Right lobe of liver (tissue), 4 donors: ENCODE measurements at regions not wholly inside any gene's neighbourhood (a gene's known extent, or its start where the extent isn't known, plus 50 kb on each side); places are given as distances from the start of the nearest gene placed in this dataset.

Experiments
- POLR2A ChIP-seq: fragments of 450-650 bp; IDR thresholded peaks from one replicate; pipeline ENCODE4 v1.6.1; 2017; ENCODE audit warnings: antibody characterized with exemption, mild to moderate bottlenecking
- TF ChIP-seq, protein P1 (sequence below), 4 donors: fragments of 200-600 bp in 3 of 4; fragments of 450-650 bp in 1 of 4; IDR thresholded peaks; one replicate each; pipeline versions ENCODE4 v1.5.1 to v1.8.0; 2016 to 2022; ENCODE audit warnings: antibody characterized with exemption in 4 of 4, mild to moderate bottlenecking in 2 of 4
- donor health status: DM: no; HTN: no; CAD: no.
- donor health status: DM: no; HTN: no; CAD: no.
- donor health status: DM: no; HTN: yes; CAD: no.

DNA sequence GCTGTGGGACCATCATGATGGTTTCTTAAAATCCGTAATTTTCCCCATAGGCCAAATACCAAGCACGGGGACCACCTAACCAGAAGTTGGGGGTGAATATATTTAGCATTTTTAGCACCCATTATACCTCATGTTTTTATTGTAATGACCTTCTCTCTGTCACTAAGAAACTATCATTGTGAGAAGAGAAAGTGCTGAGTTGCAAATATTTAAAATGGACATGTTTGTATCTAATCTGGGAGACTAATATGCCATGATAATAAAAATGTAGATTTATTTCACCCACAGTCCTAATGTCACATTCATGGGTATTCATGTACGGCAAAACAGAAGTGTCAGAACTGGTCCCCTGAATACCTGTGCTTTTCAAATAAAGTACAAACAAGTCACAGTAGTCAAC lies 398.9 kb upstream of the NR2F2 start:
- TF ChIP-seq, protein P1, sequence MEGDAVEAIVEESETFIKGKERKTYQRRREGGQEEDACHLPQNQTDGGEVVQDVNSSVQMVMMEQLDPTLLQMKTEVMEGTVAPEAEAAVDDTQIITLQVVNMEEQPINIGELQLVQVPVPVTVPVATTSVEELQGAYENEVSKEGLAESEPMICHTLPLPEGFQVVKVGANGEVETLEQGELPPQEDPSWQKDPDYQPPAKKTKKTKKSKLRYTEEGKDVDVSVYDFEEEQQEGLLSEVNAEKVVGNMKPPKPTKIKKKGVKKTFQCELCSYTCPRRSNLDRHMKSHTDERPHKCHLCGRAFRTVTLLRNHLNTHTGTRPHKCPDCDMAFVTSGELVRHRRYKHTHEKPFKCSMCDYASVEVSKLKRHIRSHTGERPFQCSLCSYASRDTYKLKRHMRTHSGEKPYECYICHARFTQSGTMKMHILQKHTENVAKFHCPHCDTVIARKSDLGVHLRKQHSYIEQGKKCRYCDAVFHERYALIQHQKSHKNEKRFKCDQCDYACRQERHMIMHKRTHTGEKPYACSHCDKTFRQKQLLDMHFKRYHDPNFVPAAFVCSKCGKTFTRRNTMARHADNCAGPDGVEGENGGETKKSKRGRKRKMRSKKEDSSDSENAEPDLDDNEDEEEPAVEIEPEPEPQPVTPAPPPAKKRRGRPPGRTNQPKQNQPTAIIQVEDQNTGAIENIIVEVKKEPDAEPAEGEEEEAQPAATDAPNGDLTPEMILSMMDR (IDR thresholded peaks at IDR 0.05), result no peak
- no peak for TF ChIP-seq POLR2A
